Hematopoietic multipotent progenitor cell treated with erythropoietin and hydrocortisone succinate and interleukin-3 and kit ligand, for 6 days (in vitro differentiated cells): ENCODE measurements at regions not wholly inside any gene's neighbourhood (a gene's known extent, or its start where the extent isn't known, plus 50 kb on each side); places are given as distances from the start of the nearest gene placed in this dataset.

Experiments
- DNase-seq: peaks from one replicate; pipeline ENCODE4 v3.0.0-alpha.2; 2015

DNA sequence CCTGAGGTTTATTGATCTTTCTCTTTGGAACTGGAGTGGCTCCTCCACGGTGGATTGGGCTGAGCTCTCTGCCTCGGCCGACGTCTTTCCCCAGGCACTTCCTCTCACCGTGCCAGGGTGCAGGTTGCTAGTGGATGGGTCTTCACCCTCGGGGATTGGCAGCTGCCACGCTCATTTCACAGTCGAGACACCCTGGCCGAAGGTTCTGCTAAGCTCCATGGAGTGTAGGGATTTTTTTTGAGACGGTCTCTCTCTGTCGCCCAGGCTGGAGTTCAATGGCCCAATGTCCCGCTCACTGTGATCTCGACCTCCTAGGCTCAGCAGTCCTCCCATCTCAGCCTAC lies 280.8 kb downstream of the SEC14L1 start:
- DNase-seq = no peak

DNA sequence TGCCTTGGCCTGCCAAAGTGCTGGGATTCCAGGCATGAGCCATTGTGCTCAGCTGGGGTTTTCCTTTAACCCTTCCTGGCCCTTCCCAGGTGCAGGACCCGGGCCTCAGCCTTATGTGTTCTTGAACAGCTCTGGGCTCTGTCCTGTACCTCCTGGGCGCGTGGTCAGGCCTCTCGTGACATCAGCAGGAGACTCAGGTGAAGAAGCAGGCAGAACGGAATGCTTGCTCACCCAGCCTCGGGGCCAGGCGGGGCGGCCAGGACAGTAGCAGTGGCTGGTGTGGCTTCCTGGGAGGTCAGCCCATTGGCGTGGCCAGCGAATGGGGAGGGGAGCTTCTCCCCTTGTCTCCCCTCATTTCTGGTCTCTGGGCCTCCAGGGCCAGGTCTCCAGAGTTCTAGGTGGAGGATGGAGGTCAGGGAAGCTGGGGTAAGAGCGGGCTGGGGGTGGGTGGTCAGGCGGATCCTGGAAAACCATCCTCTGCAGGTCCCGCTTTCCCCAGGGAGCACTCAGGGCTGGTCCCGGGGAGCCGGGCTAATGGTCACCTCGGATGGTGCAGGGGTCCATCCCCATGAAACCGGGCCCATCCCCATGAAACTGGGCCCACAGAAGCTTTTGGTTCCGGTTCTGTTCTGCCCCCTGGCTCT lies 281.5 kb downstream of the SEC14L1 start:
- no peak for DNase-seq

- no peak for DNase-seq
These were observed 282.0 kb downstream of the SEC14L1 start for GRCh38 chr17:77422748-77423113.

DNA sequence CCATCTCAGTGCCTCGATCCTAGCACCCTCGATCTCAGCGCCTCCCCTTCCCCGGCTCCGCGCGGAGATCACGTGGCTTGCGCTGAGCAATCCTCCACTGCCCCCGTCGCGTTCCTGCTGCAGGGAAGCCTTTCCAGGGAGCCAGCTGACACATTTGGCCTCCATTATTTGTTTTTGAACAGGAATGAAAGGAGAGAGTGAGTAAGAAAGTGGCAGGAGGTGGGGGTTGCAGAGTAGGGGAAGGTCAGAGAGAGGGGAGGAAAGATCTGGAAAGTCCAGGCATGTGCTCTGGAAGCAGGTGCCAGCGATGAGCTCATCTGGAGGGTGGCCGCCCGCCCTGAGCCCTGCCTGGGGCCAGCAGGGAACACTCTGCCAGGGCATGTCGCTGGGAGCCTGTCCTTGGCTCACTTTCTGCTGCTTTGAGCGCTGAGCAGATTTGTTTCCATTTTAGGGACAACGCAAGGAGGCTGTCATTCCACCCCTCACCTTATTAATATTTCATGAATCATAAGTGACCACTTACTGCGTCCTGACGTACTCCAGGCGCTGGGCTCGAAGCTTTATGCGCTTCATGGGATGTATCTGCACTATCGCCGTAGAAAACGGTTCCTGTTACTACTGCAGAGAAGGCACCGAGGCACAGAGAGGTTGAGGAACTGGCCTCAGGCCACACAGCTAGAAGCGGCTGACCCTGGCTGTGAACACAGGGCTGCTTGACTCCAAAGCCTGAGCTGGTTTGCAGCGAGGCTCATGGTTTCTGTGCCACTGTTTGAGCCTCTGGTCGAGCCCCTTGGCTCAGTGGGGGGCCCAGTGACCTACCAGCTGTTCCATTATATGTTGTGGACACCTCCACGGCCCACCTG lies 283.1 kb downstream of the SEC14L1 start:
- no peak for DNase-seq

- DNase-seq = no peak
These were observed 284.0 kb downstream of the SEC14L1 start for GRCh38 chr17:77424585-77425344.

- DNase-seq = no peak
These were observed 284.6 kb downstream of the SEC14L1 start for GRCh38 chr17:77425348-77425747.

- DNase-seq = peak; percentile 56
These were observed 285.2 kb downstream of the SEC14L1 start for GRCh38 chr17:77425791-77426641.

DNA sequence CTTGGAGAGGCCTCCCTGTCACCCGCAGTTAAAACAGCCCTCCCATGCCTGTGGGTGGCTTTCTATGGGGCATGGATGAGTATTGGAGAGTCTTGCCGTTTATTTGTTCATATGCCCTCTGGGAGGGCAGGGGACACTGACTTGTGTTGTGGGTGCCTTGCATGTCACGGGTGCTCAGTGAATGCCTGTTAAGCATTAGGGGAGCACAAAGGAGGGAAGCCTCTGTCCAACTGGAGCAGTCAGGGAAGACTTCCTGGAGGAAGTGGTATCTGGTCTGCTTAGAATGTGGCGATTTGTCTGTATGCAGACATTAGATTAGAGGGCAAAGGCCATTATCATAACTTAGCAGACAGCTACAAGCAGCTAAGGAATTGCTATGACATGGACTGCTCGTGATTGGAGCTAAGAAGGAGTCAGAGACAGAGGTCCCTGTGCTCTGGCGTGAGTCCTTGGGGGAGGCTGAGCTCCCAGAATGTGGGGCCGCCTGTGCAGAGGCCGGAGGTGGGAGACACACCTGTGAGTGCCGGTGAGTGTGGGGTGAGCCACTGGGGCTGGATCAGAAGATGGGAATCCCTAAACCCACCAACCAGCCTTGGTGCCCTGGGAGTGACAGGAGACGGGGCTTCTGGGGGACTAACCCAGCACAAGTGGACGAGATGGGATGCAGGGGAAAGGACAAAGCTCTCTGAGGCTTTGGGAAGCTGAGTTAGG lies 286.1 kb downstream of the SEC14L1 start:
- DNase-seq = peak; percentile 47

DNA sequence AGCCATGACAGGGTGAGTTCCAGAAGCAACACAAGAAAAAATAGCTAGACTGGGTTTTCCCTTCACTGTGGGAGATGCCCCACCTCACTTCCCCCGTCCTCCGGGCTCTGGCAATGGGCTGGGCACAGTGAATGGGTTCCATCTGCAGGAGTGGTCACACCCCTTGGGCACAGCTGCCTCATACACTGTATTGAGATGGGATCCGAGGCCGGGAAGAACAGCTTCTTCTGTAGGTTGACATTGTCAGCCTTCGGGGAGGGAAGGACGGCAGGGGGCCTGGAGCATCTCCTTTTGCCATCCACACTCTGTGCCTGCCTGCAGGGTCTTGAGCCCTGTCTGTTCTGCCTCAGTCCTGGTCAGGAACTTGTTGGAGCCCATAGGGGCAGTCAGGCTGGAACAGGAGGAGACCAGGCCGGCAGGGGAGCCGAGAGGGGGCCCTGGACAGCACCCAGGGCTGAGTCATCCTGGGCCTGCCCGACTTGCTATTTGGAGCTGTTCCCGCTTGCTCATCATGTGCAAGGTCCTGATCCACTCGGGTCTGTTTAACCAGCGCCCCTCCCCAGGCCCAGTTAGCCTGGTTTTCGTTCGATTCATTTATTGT lies 286.7 kb downstream of the SEC14L1 start:
- DNase-seq = no peak

DNA sequence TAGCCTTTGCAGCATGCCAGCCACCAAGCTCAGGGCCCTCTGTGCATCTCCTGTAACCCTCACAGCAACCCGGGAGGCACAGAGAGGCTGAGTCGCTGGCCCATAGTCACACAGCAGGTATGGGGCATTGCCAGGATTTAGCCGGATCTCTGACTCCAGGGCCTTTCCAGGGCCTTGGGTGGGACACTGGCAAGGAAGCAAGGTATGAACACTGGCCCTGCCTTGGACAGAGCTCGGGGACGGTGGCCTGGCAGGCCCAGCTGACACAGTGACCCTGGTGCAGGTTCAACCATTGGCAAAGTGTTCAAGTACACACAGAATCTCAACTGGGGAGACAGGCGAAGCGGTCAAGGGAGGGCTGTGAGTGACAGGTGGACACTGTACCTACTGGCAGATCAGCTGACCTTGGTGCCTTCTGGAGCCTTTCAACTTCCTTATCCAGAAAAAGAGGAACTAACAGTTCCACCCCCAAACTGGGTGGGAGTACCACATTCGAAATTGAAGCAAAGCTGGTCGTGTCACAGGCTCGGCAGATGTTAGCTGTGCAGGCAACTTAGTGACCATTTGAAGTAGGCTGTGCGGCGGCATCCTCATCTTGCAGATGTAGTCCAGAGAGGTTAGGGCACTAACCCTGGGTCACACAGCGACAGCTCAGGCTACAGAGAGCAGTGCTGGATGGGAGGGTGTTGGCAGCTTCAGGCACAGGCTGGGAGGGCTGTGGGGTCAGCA lies 287.4 kb downstream of the SEC14L1 start:
- peak; percentile 74 for DNase-seq

- DNase-seq = no peak
These were observed 288.1 kb downstream of the SEC14L1 start for GRCh38 chr17:77428749-77429368.

DNA sequence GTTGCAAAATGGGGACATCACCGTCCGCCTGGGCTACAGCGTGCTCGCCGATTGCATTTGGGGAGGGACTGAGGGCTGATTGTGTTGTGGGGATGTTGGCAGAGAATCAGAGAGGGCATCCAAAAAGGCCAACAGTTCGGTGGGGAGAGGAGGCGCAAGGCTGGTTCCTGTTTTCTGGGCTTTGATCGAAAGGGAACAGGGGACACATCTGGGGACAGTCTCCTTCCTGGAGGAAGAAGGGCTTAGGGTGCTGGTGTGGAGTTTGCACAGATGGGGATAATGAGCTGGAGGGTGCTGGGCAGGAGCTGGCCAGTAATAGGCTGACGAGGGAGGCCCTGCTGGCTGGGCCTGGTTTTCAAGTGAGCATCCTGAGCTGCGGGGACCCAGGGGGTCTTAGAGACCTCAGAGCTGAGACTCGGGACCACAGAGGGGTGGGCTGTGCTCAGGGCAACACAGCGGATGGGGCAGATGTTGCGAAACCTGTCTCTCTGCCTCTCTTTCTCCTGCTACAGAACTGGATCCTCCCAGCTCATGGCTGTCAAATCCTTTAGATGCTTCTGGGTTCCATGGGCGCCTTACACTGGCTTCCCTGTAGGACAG lies 288.7 kb downstream of the SEC14L1 start:
- DNase-seq = no peak

- peak; percentile 84 for DNase-seq
These were observed 289.4 kb downstream of the SEC14L1 start for GRCh38 chr17:77429969-77430752.

GRCh38 chr17:77432034-77432661 lies 291.4 kb downstream of the SEC14L1 start:
- no peak for DNase-seq

- no peak for DNase-seq
These were observed 292.0 kb downstream of the SEC14L1 start for GRCh38 chr17:77432742-77433141.

DNA sequence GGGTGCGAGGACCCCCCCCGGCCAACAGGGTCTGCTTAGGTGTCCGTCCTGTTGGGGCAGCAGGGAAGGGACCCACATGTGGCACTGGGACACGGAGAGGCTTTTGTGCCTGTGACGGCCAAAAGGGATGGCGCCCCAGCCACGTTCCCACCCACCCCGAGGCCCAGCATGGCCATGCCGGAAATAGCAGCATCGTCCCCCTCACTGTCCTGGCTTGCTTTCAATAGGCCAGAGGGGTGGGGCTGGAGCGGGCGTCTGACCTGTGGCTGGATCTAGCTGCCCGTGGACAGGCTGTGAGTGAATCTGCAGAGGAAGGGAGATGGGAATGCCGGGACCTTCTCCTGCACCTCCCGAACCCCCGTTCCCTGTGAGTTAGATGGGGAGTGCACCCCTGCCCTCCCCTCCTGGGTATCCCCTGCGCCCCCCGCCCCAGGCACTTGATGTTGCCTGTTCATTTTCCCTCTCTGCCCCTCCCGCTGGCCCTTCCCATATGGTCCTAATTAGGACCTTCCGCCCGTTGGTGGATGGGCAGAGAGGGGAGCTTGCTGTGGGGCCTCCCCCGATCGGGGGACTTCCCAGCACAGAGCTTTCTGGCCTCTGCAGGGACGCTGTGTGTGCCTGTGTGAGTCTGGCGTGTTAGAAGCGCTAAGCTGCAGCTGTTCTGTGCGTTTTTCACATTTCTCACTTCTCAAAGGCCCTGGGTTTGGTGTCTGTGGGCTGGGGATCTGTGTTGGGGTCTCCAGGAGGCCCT lies 292.8 kb downstream of the SEC14L1 start:
- no peak for DNase-seq

DNA sequence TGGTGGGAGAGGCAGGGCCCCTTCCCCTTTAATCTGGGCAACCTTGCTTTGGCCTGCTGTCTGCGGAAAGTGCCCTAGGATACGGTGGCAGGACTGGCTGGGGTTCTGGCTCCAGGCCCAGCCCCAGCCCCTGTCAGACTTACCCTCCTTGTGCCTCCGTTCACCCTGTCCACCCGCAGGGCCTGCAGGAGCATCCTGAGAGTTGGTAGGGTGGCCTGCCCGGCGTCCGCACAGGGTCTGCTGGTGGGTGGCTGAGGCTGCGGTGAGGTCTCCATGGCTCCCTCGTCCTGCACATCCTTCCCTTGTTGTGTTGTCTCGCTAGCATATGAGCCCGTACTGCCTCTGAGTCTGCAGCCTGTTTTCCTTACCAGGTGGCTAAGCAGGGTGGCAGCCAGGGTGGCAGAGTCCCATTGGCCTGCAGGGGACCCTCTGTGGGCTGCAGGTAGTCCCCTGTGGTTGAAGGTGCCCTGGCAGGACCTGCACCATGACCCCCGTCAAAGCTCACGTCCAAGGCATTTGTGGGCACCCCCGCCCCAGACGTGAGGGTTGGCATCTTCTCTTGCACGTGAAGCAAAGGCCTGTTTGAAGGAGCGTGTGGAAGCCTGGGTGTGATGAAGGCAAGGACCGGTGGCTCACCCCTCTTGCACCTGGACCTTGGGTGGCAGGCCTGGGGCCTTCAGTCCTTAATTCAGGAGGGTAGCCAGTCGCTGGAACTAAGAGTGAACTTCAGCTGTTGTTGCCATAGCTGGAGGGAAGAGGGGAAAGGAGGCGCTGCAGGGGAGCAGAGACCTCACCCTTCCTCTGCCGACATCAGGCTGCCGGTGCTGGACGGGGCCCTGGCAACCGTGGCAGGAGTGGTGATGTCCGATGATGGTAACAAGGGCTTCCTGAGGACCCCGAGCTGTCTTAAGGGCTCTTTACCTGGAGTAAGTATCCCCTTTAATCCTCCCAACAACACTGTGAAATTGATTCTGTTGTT lies 293.7 kb downstream of the SEC14L1 start:
- no peak for DNase-seq
